ENCODE measurements at regions not wholly inside any gene's neighbourhood (a gene's known extent, or its start where the extent isn't known, plus 50 kb on each side); places are given as distances from the start of the nearest gene placed in this dataset.

GRCh38 chr19:30745476-30745985, 373.3 kb downstream of the ZNF536 start:
- ChIA-PET CTCF (interaction anchor here (1.1 kb wide), 1 partner anchor 39 kb away, joined by 3 read pairs; no protein-coding TSS in a partner anchor), POLR2A (no interaction called here)
- no peak overlapping the region for H3K27ac Mint-ChIP-seq
- no peak overlapping the region for H3K4me3 Mint-ChIP-seq
- no peak for DNase-seq (ENCODE audit: low spot score)
- TF ChIP-seq TCF7 (CRISPR knock-in tag; IDR thresholded peaks at IDR 0.05; ENCODE audit: low read depth) (no peak), ESRRA (CRISPR knock-in tag; IDR thresholded peaks at IDR 0.05; ENCODE audit: borderline replicate concordance) (no peak), ZNF317 (CRISPR knock-in tag; IDR thresholded peaks at IDR 0.05; ENCODE audit: borderline replicate concordance, low read depth) (no peak), ATF3 (CRISPR knock-in tag; conservative IDR thresholded peaks at IDR 0.05) (no peak), GABPB1 (CRISPR knock-in tag; IDR thresholded peaks at IDR 0.05) (no peak), NR2C2 (CRISPR knock-in tag; IDR thresholded peaks at IDR 0.05) (no peak), ZNF532 (CRISPR knock-in tag; IDR thresholded peaks at IDR 0.05; ENCODE audit: borderline replicate concordance) (no peak), ERG (CRISPR knock-in tag; IDR thresholded peaks at IDR 0.05) (no peak), PRRX2 (CRISPR knock-in tag; IDR thresholded peaks at IDR 0.05) (no peak), NR3C1 (CRISPR knock-in tag; conservative IDR thresholded peaks at IDR 0.05; ENCODE audit: low read depth) (no peak), AR (CRISPR knock-in tag; IDR thresholded peaks at IDR 0.05) (no peak), MAX (CRISPR knock-in tag; IDR thresholded peaks at IDR 0.05) (no peak), USF2 (CRISPR knock-in tag; IDR thresholded peaks at IDR 0.05) (no peak), MYBL2 (CRISPR knock-in tag; IDR thresholded peaks at IDR 0.05) (no peak), ZBTB21 (CRISPR knock-in tag; IDR thresholded peaks at IDR 0.05; ENCODE audit: borderline replicate concordance) (no peak), SP1 (CRISPR knock-in tag; conservative IDR thresholded peaks at IDR 0.05) (no peak), HMGA2 (CRISPR knock-in tag; IDR thresholded peaks at IDR 0.05) (no peak), USF1 (CRISPR knock-in tag; IDR thresholded peaks at IDR 0.05) (no peak), ZNF232 (CRISPR knock-in tag; IDR thresholded peaks at IDR 0.05) (no peak), HMGXB4 (CRISPR knock-in tag; IDR thresholded peaks at IDR 0.05) (no peak)
- peaks cover 8% of the 10 kb centered on the region for H3K36me3 Mint-ChIP-seq
- H3K4me1 Mint-ChIP-seq, result no peaks in the 10 kb centered on the region
- peaks cover 3% of the 10 kb centered on the region; the same call in 1 of the 2 replicates for H3K27me3 Mint-ChIP-seq (ENCODE audit: low read depth)
- H3K9me3 Mint-ChIP-seq, result peaks cover 30% of the 10 kb centered on the region
- no peak for ATAC-seq
